ENCODE measurements at regions not wholly inside any gene's neighbourhood (a gene's known extent, or its start where the extent isn't known, plus 50 kb on each side); places are given as distances from the start of the nearest gene placed in this dataset.
"Not testable (repeated sequence)": the region's sequence is repeated elsewhere in the genome, so short reads cannot be mapped to it uniquely, and the experiment has no call there.

GRCh38 chr7:101744588-101744987, 72.8 kb upstream of the CUX1 start:
- DNase-seq = no peak

- DNase-seq = no peak
These were observed 71.1 kb upstream of the CUX1 start for GRCh38 chr7:101746314-101746713.

- DNase-seq = no peak
These were observed 70.2 kb upstream of the CUX1 start for GRCh38 chr7:101747053-101747878.

- no peak for DNase-seq
These were observed 69.5 kb upstream of the CUX1 start for GRCh38 chr7:101747879-101748345.

- no peak for DNase-seq
These were observed 67.5 kb upstream of the CUX1 start for GRCh38 chr7:101749891-101750290.

- no peak for DNase-seq
These were observed 64.1 kb upstream of the CUX1 start for GRCh38 chr7:101753316-101753715.

- DNase-seq = no peak
These were observed 62.8 kb upstream of the CUX1 start for GRCh38 chr7:101754424-101755159.

- DNase-seq = no peak
These were observed 59.5 kb upstream of the CUX1 start for GRCh38 chr7:101757879-101758278.

- DNase-seq = not testable (repeated sequence)
These were observed 58.9 kb upstream of the CUX1 start for GRCh38 chr7:101758519-101758918.

- DNase-seq = no peak
These were observed 53.2 kb upstream of the CUX1 start for GRCh38 chr7:101764221-101764620.

GRCh38 chr7:101767544-101767943, 49.9 kb upstream of the CUX1 start:
- DNase-seq = no peak
